Muscle of leg (tissue), 3 donors: ENCODE measurements at regions not wholly inside any gene's neighbourhood (a gene's known extent, or its start where the extent isn't known, plus 50 kb on each side); places are given as distances from the start of the nearest gene placed in this dataset.

Experiments used
- DNase-seq: peaks from one replicate; pipeline ENCODE4 v3.0.0; 2013
- H3K27ac ChIP-seq: one replicate; pipeline ENCODE4 v1.5.1; 2013; ENCODE audit warnings: mild to moderate bottlenecking, low read length, control low read depth
- H3K27me3 ChIP-seq: one replicate; pipeline ENCODE4 v1.6.1; 2013; ENCODE audit warnings: low read length; ENCODE audit not compliant: control insufficient read depth, insufficient read depth
- H3K36me3 ChIP-seq: one replicate; pipeline ENCODE4 v1.6.1; 2013; ENCODE audit warnings: low read length; ENCODE audit not compliant: control insufficient read depth, insufficient read depth
- H3K4me1 ChIP-seq: one replicate; pipeline ENCODE4 v1.6.1; 2013; ENCODE audit warnings: low read length; ENCODE audit not compliant: control insufficient read depth, insufficient read depth
- H3K4me3 ChIP-seq: one replicate; pipeline ENCODE4 v1.5.1; 2013; ENCODE audit warnings: low read length, control low read depth
- H3K9me3 ChIP-seq: replicated peaks from 2 replicates; pipeline ENCODE4 v1.6.1; 2013; ENCODE audit warnings: low read depth, low read length; ENCODE audit not compliant: control insufficient read depth
- WGBS: methylation state at CpG from one replicate; pipeline ENCODE4 v1.1.5; 2013; ENCODE audit warnings: missing lambda C conversion rate; ENCODE audit not compliant: insufficient coverage; 5-methylcytosine and 5-hydroxymethylcytosine counted together

DNA sequence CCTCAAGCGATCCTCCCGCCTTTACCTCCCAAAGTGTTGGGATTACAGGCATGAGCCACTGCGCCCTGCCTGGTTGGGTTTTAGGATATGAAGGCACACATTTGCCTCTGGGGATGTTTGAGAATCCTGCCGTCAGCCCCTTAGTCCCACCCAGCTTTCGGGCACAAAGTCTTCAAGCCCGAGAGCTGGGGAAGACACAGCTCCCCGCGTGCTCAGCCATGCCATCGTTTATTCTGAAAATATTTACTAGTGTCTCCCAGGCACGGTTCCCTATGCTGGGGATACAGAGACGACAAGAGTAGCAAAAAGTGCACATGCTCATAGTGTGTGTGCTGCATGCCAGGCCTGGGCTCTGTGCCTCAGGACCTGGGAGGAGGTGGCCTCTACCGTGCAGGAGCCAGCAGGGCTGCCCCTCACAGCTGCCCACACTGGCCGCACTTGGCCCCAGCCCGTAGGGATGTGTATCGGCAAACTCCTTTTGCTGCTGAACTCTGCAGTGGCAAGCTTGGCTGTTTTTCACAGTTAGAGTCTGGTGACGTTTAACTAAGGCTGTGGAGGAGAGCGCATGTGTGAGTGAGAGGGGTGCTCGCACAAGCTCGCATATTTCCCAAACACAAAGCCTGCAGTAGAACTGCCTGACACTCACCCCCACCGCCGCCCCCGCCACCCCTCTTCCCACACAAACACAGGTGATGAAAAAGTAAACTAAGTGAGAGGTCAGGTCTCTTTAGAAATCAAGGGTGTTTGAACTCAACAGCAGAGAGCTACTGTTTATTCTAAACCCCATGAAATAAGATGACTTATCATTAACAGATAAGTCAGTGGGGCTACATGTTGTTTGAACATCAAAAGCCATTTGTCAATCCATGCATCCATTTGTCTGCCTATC lies 266.4 kb downstream of the MRTFB start:
- peak; percentile 52 for DNase-seq
- 73% methylated on average over 9 of the region's 22 CpGs for WGBS
- Histone ChIP-seq H3K27ac (no peak overlapping the region), H3K4me3 (no peak overlapping the region), H3K36me3 (no peaks in the 10 kb centered on the region), H3K4me1 (peaks cover 4% of the 10 kb centered on the region), H3K9me3 (peaks cover 3% of the 10 kb centered on the region), H3K27me3 (no peaks in the 10 kb centered on the region)

DNA sequence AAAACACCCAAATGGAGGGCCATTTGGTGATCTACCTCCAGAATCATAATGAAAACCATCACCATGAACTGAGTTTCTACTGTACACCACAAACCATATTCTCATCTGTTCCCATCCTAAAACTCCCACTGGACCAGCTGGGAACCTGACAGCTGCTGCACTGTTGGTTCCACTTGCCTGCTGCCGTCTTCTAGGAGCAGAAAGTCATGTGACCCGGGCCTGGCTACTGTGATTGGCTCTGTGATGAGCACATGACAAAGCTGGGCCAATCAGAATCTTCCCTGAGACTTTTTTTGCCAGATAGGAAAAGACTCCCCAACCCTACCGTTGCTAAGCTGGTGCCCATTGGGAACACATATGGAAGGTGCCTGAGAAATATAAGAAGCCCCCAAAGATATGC lies 264.2 kb downstream of the MRTFB start:
- 61% methylated on average over 2 of the region's 3 CpGs for whole genome bisulfite sequencing
- no peaks in the 10 kb centered on the region for H3K9me3 ChIP-seq

DNA sequence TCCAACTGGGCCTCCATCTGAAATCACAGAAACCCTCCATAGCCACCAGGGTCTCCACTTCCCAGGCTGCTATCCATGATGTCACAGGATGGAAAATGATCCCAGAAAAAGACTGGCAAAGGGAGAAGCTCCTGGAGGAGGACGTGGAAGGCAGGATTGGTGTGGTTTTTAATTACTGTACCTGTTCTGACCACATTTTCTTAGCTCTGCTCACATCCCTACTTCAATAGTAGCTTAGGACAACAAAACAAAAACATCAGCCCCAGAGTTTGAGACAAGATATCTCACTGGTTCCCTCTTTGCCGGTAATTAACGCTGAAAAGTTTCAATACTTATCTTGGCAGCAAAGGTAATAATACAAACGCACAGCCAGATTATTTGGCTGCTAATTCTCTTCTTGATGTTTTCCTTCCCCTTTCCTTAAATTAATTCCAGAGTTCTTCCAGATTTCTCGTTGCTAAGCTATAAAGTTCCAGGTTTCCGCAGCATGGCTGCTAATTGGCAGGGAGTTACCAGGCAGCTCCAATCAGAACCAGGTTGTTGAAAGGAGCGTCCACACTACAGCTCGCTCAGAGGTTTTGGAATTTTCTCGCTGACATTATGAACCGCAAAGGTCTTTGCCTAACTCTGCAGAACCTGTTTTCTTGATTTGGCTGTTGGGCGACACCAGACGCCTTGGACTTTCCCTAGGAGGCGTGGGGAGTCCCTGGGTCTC lies 263.4 kb downstream of the MRTFB start:
- Histone ChIP-seq H3K27ac (no peak overlapping the region), H3K4me3 (no peak overlapping the region), H3K9me3 (no peaks in the 10 kb centered on the region), H3K4me1 (peaks cover 4% of the 10 kb centered on the region), H3K27me3 (no peaks in the 10 kb centered on the region), H3K36me3 (no peaks in the 10 kb centered on the region)
- WGBS = 22% methylated on average over 9 of the region's 13 CpGs
- DNase-seq = peak; percentile 46

More for the DNA sequence above, 264.2 kb downstream of the MRTFB start:
- Histone ChIP-seq H3K4me1 (peaks cover 4% of the 10 kb centered on the region), H3K4me3 (no peak overlapping the region), H3K27me3 (no peaks in the 10 kb centered on the region), H3K27ac (no peak overlapping the region), H3K36me3 (no peaks in the 10 kb centered on the region)
- no peak for DNase-seq

DNA sequence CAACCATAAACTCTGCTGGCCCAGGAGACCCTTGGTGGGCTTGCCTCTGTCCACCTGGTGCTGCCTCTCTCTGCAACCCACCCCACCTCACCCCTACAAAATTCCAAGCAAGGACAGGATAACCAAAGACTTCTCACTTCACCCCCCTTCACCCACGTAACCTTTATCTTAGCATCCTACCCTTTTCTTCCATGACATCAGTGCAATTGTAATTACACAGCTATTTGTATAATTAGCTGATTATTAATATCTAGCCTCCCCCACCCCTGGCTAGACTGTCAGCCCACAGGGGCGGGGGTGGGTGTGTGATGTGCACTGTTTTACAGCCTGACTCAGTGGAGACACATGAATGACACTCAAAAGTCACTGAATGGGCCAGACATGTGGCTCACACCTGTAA lies 262.2 kb downstream of the MRTFB start:
- no CpG with 5 or more reads among the region's 2 CpGs for WGBS
- DNase-seq = no peak
- Histone ChIP-seq H3K27me3 (no peaks in the 10 kb centered on the region), H3K27ac (no peak overlapping the region), H3K9me3 (no peaks in the 10 kb centered on the region), H3K4me3 (no peak overlapping the region), H3K36me3 (no peaks in the 10 kb centered on the region), H3K4me1 (peaks cover 4% of the 10 kb centered on the region)

DNA sequence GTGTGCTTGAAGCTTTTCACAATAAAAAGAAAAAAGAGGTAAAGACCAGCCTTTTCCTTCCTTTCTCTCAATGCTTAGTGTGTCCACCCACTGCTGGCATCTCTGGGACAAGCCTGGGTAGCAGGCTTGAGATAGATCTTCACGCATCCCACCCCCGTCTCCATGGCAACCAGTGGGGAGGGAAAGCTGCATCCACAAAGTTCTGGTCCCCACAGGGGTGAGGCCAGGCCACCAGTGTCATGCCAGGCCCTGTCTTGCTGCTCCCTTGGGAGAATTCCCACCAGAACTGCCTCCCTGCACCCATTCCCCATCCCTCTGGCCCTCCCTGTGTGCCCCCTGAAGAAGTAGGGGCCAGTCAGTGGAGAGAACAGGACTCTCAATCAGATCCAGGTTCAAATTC lies 259.9 kb downstream of the MRTFB start:
- peaks cover 5% of the 10 kb centered on the region for H3K36me3 ChIP-seq
- H3K27ac ChIP-seq = no peak overlapping the region
- no peaks in the 10 kb centered on the region for H3K9me3 ChIP-seq
- no peak overlapping the region for H3K4me3 ChIP-seq
- no peak for DNase-seq
- H3K27me3 ChIP-seq = no peaks in the 10 kb centered on the region
- no CpG with 5 or more reads among the region's 2 CpGs for WGBS
- no peaks in the 10 kb centered on the region for H3K4me1 ChIP-seq

DNA sequence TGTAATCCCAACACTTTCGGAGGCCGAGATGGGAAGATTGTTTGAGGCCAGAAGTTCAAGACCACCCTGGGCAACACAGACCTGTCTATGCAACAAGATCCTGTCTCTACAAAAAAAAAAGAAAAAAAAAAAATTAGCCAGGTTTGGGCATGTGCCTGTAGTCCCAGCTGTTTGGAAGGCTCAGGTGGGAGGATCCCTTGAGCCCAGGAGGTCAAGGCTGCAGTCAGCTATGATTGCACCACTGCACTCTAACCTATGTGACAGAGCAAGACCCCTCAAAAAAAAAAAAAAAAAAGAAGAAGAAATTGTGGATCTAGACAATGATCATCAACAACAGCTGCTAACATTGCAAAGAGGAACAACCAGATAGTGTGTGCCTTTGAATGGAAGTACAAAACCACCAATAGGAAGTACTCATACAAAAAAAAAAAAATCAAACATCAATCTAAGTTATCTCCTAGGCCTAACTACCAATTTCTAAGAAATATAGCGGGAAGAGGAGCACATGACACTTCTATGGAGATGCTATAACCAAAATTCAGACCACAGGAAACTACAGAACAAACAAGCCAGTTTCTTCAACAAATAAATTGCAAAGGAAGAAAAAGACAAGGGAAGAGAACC lies 258.7 kb downstream of the MRTFB start:
- DNase-seq = no peak
- Histone ChIP-seq H3K27me3 (no peaks in the 10 kb centered on the region), H3K36me3 (peaks cover 5% of the 10 kb centered on the region), H3K4me1 (no peaks in the 10 kb centered on the region), H3K27ac (no peak overlapping the region), H3K4me3 (no peak overlapping the region), H3K9me3 (no peaks in the 10 kb centered on the region)
- no CpG with 5 or more reads among the region's 3 CpGs for WGBS

DNA sequence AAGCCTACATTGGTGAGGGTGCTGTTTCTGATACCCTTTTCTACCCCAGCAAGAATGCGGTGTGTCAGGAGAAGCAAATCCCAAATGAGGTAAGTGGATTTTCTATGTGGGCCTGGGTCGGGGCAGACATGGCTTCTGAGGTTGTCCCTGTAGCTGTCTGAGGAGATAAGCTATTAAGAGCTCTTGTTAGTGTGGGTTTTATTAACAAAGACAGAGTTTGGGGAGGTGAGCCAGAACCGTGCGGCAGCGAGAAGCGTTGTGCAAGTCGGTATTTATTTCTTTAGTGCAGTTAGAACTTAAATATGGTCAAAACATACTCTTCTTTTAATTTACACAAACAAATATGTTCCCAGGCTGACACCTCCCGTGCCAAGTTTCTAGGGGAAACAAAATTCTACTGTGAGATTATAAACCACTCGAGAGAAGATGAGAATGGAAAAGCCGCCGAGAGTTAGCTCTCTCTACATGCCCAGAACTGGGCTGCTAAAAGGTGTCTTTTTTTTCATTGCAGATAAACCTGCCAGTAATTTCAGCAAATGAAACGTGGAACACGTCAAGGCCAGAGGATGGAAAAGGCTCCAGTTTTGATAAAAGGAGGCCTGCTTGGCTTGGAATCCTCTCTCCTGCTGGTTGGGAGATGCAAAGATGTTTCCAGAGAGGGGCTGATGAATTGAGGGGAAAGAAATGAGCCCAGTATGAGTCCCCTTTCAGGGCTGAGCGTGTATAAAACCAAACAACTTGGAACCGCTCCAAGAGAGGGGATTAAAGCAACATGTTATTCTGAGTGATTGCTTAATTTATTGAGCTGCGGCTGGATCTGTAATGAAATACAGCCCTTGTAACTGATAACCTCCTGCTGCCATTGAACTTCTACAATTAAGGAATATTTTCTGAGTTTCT lies 254.6 kb downstream of the MRTFB start:
- no peak overlapping the region for H3K27ac ChIP-seq
- DNase-seq = peak; percentile 33
- no peaks in the 10 kb centered on the region for H3K4me1 ChIP-seq

DNA sequence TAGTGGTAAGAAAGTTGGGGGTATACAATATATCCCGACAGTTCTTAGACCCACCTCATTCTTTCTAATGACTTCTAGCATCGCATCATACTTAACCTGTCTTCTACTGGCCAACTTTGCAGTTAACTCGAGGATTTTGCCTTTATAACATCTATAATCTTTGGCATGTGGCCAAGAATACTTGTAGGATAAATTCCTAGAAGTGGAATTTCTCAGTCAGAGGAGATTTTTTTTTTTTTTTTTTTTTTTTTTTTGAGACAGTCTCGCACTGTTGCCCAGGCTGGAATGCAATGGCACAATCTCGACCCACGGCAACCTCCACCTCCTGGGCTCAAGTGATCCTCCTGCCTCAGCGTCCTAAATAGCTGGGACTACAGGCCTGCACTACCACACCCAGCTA lies 253.5 kb downstream of the MRTFB start:
- Histone ChIP-seq H3K27me3 (no peaks in the 10 kb centered on the region), H3K4me3 (no peak overlapping the region), H3K9me3 (no peaks in the 10 kb centered on the region), H3K27ac (no peak overlapping the region), H3K4me1 (no peaks in the 10 kb centered on the region), H3K36me3 (peaks cover 5% of the 10 kb centered on the region)
- peak; percentile 33 for DNase-seq
- WGBS = no CpG with 5 or more reads among the region's 7 CpGs

More for the DNA sequence above, 254.6 kb downstream of the MRTFB start:
- H3K9me3 ChIP-seq = no peaks in the 10 kb centered on the region
- no peak overlapping the region for H3K4me3 ChIP-seq
- H3K36me3 ChIP-seq = peaks cover 5% of the 10 kb centered on the region
- H3K27me3 ChIP-seq = no peaks in the 10 kb centered on the region
- WGBS = 40% methylated on average over 8 of the region's 16 CpGs

DNA sequence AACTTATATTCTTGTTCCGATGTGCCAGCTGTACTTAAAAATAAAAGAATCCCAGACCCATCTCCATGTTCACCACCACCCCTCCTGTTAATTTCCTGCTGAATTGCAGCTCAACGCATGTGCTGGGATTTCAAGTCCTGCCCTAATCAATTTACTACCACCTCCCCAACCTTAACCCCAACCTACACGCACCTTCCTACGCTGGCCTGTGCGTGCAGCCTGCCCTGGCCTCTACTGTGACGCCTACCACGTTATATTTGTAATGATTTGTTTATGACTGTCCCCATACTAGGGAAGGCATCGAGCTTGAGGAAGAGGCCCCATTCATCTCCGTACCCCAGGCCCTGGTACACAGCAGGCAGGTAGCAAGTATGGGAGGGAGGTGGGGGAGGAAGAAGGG lies 251.1 kb downstream of the MRTFB start:
- 58% methylated on average over 2 of the region's 9 CpGs for WGBS

More for the DNA sequence above, 251.1 kb downstream of the MRTFB start:
- DNase-seq = no peak
- Histone ChIP-seq H3K27me3 (no peaks in the 10 kb centered on the region), H3K4me1 (no peaks in the 10 kb centered on the region), H3K27ac (no peak overlapping the region), H3K36me3 (no peaks in the 10 kb centered on the region), H3K4me3 (no peak overlapping the region), H3K9me3 (no peaks in the 10 kb centered on the region)
